Fibroblast of skin of scalp (primary cell): ENCODE measurements at regions not wholly inside any gene's neighbourhood (a gene's known extent, or its start where the extent isn't known, plus 50 kb on each side); places are given as distances from the start of the nearest gene placed in this dataset.
A peak's percentile ranks its signal among the peaks of the same experiment; 100 is the strongest.
"Not testable (repeated sequence)": the region's sequence is repeated elsewhere in the genome, so short reads cannot be mapped to it uniquely, and the experiment has no call there.

ENCODE experiments used
- DNase-seq: peaks from one replicate; pipeline ENCODE4 v3.0.0-alpha.2; 2013

DNA sequence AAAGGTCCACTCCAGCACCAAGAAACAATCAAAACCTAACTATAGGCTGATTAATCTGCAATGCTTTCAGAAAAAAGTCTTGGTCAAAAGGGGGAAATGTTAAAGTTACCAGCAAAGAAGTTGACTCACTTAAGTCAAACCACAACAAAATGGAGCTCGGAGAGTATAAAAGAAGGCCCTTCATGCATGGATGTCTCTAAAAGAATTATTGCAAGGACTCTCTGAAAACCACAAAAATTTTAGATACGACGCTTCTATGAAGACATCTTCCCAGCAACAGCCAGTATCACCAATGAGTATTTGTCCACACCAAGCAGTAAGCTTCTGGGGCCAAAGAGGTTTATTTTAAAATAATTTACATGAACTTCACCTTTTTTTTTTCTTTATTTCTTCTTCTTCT, 1327.4 kb upstream of the CDH18 start:
- not testable (repeated sequence) for DNase-seq

DNA sequence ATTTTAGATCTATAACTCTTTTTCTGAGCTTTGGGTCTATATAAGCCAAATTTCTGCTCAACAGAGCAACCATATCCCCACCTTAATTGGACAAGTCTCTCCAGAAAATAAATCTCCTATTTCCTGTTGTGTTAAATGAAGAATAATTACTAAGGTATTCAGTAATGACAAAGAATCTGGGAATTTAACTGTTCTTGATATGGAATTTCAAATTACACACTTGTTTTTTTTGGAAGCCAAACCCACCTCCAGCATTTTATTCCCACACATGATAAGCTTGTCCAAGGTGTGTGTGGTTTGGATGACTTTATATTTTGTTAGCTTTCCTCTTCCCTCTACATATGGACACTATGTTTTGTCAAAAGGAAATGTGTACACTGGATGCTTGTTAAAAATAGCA, 1313.2 kb upstream of the CDH18 start:
- DNase-seq: not testable (repeated sequence)

DNA sequence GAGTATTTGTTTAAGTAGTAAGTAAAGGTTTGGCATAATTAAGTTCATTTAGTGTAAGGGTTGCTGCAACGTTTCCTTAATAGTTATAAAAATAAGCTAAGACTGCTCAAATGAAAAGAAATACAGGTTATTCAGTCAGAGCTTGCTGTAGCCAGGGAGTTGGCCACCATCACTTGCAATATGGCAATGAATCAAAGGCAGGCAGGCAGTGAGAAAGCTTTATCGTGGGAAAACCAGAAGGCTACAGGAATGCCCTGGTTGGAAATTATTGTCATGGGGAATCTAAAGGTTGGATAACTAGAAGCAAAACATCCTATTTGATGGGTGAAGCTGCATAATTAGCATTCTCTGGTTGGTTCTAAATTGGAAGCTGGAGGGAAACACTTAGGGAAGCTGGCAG, 1286.4 kb upstream of the CDH18 start:
- not testable (repeated sequence) for DNase-seq

DNA sequence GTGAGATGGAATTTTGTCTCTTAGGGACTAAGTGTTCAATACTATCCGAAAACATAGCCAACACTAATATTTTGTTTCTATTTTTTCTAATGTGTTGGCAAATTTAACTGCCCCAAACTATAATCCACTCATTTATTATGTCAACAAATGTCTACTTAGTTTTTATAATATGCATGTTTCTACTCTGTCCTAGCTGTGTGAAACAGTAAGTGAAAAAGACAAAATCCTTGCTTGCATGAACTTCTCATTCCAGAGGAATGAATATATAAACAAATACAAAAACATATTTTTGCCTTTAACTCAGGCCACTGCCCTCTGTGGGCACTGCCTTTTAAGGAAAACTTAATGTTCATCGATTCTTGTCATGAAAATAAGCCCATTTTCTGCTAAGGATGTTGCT, 1275.4 kb upstream of the CDH18 start:
- peak; percentile 73 for DNase-seq

DNA sequence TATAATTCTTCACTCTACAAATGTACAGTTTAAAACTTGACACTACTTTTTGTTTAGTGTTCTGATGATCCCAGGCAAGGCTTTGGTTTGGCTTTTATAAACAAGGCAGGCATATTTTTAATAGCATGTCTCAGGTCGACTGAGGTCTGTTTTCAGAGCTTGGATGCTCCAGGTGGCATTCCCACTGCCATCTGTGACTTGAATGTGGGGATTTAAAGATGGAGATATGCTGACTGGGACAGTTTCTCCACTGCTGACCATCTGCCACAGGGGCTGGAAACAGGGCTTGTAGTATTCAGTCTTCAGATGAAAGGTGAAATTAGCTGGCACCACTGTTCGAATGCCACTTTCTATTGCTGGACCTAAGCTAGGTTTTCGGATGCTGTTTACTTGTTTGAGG, 1266.2 kb upstream of the CDH18 start:
- no peak for DNase-seq

DNA sequence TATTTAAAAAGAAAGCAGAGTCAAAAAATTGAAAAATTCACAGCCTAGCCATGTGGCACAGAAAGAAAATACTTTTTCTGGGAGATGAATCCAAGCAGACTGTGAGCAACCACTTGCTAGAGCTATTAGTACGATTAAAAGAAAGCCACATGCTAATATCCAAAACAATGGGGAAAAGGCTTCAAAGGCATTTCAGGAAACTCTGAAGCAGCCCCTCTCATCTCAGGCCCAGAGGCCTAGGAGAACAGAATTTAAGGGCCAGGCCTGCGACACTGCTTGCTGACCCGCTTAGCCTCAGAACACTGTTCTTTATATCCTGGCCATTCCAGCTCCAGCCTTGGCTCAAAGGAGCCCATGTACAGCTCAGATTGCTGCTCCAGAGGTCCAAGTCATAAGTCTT, 1257.0 kb upstream of the CDH18 start:
- no peak for DNase-seq

DNA sequence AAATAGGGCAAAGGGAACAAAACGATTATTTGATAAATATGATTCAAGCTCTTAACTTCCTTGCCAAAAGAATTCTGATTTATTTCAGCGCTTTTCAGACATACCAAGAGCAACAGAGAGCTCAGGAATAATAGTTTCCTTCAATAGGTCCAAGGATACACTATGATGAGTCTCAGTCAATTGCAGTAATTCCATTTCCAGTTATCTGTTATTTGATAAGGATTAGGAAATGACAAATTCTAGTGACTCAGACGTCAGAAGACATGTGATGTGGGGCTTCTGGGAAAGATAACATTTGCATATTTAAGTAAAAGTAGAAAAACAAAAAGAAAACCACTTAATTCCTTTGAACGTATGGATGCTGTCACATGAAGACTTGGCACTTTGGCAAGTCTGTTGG, 1250.8 kb upstream of the CDH18 start:
- no peak for DNase-seq

DNA sequence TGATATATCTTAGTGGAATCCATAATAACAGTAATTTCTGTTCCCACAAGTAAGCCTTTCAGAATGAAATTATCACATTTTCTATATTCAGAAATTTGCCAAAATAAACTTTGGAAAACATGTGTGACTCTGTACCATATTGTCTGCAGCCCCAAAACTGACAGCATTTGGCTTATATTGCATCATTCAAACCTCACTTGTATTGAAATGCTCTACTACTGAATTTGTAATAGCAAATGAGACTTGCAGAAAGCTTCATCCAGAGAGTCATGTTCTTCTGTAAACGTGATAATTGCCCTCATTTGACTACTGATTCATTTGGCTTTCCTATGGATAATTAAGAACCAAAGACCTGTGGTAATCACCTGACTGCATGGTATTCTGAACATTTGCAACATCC, 1249.5 kb upstream of the CDH18 start:
- peak; percentile 51 for DNase-seq

DNA sequence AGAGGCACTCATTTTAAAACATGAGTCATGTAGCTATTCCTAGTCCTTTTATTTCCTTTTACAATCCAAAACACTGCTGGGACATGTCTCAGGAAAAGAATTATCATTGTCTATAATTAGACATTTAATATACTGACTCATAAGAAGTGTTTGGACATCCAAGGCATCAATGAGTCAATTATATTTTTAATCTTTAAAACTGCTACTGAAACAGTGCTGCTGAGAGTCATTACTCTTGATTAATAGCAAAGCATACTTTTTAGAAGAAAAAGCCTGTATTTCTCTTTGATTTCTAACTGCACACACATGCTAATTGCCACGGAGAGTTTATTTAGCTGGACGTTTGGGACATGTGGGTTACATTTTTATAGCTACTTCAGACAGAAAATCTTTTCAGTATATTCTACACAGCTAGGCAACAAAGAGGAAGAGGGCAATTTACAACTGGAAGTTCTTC, 1249.0 kb upstream of the CDH18 start:
- DNase-seq: peak; percentile 64

DNA sequence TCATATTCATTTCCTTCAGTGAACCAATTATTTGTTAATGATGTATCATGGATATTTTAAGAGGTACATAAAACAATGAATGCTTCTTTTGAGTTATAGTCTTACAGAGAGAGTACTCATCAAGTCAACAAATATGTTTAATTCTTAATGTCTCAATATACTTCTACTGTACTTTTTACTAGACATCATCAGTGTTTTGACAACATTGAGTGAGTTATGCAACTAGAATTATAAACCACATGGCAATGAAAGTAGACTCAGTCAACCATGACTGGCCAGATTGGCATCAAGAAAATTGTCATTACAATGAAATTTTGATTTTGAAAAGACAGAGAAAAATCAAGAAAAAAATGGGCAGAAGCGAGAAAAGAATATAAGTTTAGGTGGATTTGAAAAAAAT, 1248.1 kb upstream of the CDH18 start:
- no peak for DNase-seq

DNA sequence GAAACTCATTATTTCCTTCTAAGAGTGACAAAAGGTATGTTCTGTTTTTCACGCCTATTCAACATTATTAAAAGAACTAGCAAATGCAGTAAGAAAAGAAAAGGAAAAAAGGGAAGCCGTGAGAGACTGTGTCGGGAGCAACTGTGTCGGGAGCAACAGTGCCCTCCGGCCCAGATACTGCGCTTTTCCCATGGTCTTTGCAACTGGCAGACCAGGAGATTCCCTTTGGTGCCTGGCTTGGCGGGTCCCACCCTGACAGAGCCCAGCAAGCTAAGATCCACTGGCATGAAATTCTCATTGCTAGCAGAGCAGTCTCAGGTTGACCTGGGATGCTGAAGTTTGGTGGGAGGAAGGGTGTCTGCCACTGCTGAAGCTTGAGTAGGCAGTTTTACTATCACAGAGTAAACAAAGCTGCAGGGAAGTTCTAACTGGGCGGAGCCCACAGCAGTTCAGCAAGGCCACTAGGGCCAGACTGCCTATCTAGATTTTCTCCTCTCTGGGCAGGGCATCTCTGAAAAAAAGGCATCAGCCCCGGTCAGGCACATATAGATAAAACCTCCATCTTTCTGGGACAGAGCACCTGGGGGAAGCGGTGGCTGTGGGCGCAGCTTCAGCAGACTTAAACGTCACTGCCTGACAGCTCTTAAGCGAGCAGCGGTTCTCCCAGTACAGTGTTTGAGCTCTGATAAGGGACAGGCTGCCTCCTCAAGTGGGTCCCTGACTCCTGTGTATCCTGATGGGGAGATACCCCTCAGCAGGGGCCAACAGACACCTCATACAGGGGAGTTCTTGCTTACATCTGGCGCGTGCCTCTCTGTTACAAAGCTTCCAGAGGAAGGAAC, 1237.4 kb upstream of the CDH18 start:
- no peak for DNase-seq

DNA sequence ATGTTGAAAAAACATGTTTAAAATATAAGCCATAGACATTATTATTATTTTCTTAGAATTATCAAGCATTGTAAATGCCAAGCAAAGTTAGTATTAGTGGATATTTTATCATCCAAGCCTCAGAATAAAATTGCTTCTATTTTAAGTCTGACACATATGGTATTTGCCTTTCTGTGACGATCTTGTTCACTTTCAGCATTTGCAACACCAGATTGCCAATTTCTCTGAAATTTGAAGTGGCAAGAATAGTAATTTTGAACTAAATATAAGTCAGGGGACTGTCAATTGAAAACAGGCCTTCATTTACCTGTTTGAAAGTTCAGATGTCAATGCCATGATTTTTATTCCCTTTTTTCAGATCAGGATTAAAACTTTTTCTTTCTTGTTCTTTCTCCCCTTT, 1233.6 kb upstream of the CDH18 start:
- no peak for DNase-seq

DNA sequence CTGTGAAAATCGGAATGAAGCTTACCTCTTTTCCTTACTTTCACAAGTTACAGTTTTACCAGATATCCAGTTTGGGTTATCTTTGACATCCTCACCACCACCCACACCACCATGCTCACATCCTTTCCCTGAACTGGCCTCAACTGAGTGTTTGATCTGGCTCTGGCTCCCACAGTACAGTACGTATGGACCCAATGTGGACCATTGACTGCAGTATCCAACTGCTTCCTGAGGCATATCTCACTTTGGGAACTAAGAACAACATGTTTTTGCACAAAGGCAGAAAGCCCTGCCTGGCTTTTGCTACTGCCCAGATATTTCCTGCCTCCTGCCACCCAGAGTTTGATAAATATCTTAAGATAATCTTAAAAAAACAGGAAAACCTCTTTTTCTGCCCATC, 1232.0 kb upstream of the CDH18 start:
- no peak for DNase-seq

DNA sequence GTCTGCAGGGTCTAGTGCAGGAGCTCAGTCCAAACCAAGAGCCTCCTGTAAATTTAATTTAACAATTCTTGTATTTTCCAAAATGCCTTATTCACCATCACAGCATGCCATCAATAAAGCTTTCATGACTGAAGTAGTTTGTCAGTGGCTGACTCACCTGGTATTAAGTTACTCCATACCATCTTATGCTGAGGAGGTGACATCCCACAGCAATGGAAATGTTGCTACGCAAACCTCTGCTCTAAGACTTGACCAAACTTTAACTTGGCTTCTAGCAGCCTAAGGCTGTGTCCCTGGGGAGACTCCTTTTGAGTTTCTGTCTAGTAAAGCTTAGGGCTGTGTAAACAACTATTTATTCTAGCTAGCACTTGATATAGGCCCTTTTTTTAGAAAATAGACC, 1231.3 kb upstream of the CDH18 start:
- DNase-seq: peak; percentile 24

DNA sequence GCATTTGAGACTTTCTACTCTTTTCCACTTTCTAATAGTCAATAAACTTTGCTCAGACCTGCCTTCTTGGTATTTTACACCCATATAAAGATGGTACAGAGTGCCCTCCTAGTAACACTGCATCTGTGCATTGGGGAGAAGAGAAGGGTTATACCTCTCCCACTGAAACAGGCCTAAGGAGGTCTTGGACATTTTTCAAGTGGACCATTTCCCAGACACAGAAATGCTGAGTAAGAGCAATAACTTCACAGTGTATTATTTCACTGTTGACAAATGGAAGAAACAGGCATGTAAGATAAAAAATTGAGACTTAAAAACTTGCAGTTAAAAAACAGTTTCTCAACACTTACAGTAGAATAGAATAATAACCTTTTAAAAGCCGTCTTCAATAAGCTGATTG, 1224.0 kb upstream of the CDH18 start:
- DNase-seq: no peak

DNA sequence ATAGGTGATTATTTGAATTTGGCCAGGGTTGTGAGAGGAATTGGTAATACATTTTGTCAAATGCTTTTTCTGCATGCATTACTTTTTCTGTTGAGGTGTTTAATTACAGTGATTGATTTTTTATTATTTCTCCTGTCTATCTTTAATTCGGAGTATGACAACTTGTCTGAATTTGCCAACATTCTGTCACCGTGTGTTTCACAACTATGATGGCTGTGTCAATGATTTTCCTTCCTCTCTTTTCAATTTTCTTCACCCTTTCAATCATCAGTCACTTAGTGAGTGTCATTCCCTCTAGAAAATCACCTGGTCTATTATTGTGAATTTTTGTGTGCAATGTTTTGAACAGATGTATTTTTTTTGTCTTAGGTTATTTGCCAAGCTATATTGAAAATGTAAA, 1221.4 kb upstream of the CDH18 start:
- DNase-seq: no peak

DNA sequence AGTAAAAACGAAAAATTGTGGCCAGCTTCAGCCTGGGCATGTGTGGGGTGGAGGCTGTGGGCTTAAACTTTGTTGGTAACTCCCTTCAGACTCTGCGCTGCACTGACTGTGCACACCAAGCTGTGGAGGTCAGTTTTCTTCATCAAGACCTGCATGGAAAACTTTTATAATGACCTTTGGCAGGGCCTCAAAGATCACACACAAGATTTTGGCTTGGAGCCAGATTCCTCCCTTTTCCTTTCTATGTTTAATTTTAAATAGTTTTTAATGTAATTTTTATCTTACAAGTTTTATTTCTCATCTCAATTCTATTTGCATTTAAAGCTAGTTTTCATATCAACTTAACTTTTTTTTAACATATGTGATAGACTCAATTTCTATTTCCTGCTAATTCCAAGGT, 1211.1 kb upstream of the CDH18 start:
- DNase-seq: no peak

DNA sequence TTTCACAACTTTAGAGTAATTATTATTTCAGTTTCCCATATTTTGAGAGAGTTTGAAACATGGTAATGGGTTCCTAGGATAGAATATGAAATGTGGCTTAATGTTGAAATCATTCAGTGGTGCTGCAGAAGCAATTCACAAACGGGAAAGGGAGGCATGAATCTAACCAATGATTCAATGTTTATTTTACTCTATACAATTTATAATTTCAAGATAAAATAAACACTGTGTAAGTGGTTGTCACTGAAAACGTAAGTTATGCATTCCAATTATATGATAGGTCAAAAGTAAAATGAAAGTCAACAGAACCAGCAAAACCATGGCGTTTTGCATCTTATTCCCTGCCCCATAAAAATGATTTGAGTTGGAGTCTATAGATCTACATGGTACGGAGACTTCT, 1207.1 kb upstream of the CDH18 start:
- DNase-seq: peak; percentile 42

DNA sequence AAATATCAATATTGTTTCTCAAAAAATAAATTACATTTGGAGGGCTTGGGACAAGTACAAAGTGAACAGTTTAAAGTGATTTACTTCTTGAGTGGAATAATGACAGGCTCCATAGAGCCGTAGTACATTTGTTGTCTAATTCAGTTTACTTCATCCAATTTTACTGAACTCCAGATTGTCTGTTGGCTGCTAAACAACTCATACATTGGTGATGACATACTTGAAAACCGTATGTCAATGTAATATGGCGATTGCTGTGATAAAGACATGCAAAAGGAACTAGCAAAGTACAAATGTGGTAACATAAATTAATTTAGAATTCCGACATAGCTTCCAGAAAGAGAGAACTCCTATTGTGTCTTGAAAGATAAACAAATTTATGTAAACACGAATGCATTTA, 1197.5 kb upstream of the CDH18 start:
- DNase-seq: no peak

DNA sequence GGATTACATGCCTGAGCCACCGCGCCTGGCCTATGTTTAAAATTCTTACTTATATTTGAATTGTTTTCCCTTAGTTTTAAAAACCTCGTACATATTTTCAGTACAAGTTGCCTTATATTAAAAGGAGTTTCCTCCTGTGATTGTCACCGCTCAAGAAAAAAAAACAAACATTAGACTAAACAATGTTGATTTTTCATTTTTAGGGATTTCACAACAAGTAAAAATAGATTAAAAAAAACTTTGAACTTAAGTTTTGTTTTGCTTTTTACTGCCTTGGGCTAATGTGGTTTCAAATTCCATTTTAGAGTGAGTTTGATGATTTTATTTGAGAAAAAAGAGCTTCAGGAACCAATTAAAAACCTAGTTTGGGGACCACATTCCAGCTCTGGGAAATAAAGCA, 1196.6 kb upstream of the CDH18 start:
- peak; percentile 24 for DNase-seq

DNA sequence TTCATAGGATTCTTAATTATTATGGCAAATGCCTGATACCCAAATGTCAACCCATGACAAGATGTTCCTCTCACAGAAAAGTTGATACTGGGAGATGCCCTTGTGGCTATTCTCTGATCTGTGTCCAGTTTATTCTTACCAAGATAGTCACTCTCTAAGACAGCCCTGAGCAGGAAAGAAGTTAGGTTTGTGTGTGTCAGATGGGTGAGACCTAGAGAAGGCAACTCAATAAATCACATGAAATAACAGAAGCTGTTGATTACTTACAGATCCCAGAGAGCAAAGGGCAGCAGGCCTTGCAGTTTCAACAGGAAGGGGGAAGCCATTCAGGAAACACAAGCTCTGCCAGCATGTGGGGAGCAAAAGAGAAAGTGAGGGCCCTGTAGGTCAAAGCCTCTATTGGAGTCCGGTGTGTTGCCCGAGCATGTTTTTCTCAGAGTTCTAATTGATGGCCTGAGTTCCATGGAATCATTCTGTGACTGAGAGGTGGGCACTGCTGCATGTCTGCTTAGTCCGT, 1193.7 kb upstream of the CDH18 start:
- DNase-seq: no peak

DNA sequence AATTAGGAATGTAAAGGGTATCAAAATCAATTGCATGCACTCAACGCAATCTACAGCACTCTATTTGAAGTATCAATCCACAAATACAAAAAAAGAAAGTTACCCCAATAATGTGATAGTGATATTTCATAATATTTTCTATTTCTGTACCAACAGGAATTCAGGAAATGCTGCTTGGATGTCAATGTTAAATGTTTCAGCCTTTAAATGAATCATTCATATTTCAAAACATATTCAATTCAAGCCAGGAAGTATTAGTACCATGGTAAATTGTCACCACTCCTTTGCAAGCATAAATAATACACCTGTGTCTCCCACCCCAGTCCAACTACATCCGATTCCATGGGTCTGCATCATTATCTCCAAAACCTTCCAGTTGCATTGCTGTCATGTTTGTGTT, 1185.5 kb upstream of the CDH18 start:
- no peak for DNase-seq

DNA sequence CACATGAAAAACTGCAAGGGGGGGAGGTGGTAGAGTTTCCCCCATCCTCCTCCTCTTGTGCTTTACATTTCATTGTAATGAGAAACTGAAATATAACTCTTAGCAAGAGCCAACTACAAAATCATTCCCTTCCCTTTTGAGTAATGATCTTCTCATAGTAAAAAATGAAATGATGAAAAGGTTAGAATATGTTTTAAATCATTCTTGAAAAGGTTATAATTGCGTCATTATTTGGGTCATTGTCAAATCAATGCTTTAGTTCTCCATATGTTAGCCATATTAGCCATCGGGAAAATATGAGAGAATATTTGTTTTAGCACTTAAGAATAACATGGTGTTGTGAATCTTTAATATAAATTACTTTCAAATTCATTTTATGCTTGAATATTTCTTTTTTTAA, 1185.0 kb upstream of the CDH18 start:
- peak; percentile 40 for DNase-seq

DNA sequence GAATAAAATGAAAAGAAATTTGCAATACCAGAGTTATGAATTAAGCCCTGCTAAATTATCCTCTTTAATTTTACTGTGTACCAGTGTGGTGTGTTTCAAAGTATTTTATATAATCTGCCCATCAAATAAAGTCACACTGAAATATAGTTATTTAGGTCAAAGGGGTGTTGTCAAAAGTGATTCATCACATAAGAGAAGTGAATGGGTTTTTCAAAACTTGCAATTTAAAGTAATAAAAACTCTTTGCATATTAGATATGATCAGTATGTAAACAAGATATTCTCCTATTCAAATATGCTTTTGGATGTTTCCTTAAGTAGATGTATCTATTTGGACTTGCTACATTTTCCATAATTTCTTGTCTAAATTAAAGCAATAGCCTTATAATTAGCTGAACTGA, 1183.0 kb upstream of the CDH18 start:
- DNase-seq: no peak

DNA sequence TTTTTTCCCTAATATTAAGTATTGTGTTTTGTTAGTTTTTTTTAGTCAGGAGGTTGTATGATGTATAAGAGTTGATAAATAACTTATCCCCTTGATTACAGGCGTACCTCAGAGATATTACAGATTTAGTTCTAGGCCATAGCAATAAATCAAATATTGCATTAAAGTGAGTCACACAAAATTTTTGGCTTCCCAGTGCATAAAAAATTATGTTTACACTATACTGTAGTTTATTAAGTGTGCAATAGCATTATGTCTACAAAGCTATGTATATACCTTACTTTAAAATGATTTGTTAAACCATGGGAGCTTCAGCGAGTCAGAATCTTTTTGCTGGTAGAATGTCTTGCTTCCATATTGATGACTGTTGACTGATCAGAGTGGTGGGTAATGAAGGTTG, 1180.6 kb upstream of the CDH18 start:
- DNase-seq: no peak
